MCF 10A (cell line): ENCODE measurements at regions not wholly inside any gene's neighbourhood (a gene's known extent, or its start where the extent isn't known, plus 50 kb on each side); places are given as distances from the start of the nearest gene placed in this dataset.

Experiments used
- BruUV-seq: library from RNA; stranded (reverse); fragments of 400-500 nt; replicated peaks from 2 replicates; lab custom pipeline; 2021; lab: Mats Ljungman, UMichigan
- CTCF ChIA-PET: fragments of 300-600 bp; sonication (Branson Sonifier 250); formaldehyde crosslinking; extraction: SDS; loops from one replicate; lab custom pipeline; 2021; ENCODE audit warnings: antibody characterized with exemption, inconsistent platforms; lab: Yijun Ruan, JAX
- POLR2A ChIA-PET: fragments of 300-600, 350-650 bp; sonication (Branson Sonifier 250); formaldehyde crosslinking; extraction: SDS; loops from one replicate; lab custom pipeline; 2020; ENCODE audit warnings: antibody characterized with exemption, inconsistent platforms; lab: Yijun Ruan, JAX
- DNase-seq: peaks from one replicate; pipeline ENCODE4 v3.0.0-alpha.2; 2018; ENCODE audit not compliant: unreplicated experiment
- H3K27ac Mint-ChIP-seq: one replicate; pipeline ENCODE4 v1.8.0; 2022; ENCODE audit warnings: mild to moderate bottlenecking, low read depth, mixed read lengths; ENCODE audit not compliant: unreplicated experiment
- H3K27me3 Mint-ChIP-seq: one replicate; pipeline ENCODE4 v1.8.0; 2022; ENCODE audit warnings: mixed read lengths; ENCODE audit not compliant: insufficient read depth, unreplicated experiment
- H3K36me3 Mint-ChIP-seq: one replicate; pipeline ENCODE4 v1.8.0; 2022; ENCODE audit warnings: mild to moderate bottlenecking, moderate library complexity, mixed read lengths; ENCODE audit not compliant: insufficient read depth, unreplicated experiment
- H3K4me1 Mint-ChIP-seq: one replicate; pipeline ENCODE4 v1.8.0; 2022; ENCODE audit warnings: mixed read lengths; ENCODE audit not compliant: insufficient read depth, unreplicated experiment
- H3K4me3 Mint-ChIP-seq: one replicate; pipeline ENCODE4 v1.8.0; 2022; ENCODE audit warnings: mild to moderate bottlenecking, moderate library complexity, mixed read lengths; ENCODE audit not compliant: unreplicated experiment
- H3K9me3 Mint-ChIP-seq: one replicate; pipeline ENCODE4 v1.8.0; 2022; ENCODE audit warnings: mixed read lengths; ENCODE audit not compliant: unreplicated experiment
- CTCF ChIP-seq: fragments of 200-600 bp; IDR thresholded peaks from one replicate; pipeline ENCODE4 v1.8.0; 2022; ENCODE audit warnings: antibody characterized with exemption, mild to moderate bottlenecking; ENCODE audit not compliant: unreplicated experiment
- intact Hi-C: fragments of 100-400 bp; cut with micrococcal nuclease; formaldehyde crosslinking; loops from 2 replicates; pipeline ENCODE4 v1.14.1; 2022

- no peak for TF ChIP-seq CTCF
- POLR2A ChIA-PET = no interaction called here
- peaks cover 58% of the 10 kb centered on the region for H3K9me3 Mint-ChIP-seq
These were observed 73.3 kb upstream of the SOX1 start for GRCh38 chr13:111993691-111994090.

GRCh38 chr13:111994578-111994977 lies 72.4 kb upstream of the SOX1 start:
- Mint-ChIP-seq H3K27me3 (no peaks in the 10 kb centered on the region), H3K4me1 (no peaks in the 10 kb centered on the region), H3K9me3 (peaks cover 58% of the 10 kb centered on the region), H3K36me3 (no peaks in the 10 kb centered on the region), H3K4me3 (no peak overlapping the region), H3K27ac (no peak overlapping the region)
- BruUV-seq = no TSS peak
- CTCF ChIA-PET = no interaction called here
- intact Hi-C loops = no loop called here
- POLR2A ChIA-PET = no interaction called here
- no peak for TF ChIP-seq CTCF
- DNase-seq = no peak

More at GRCh38 chr13:111993691-111994090, 73.3 kb upstream of the SOX1 start:
- no peaks in the 10 kb centered on the region for H3K27me3 Mint-ChIP-seq
- no peak for DNase-seq
- no TSS peak for BruUV-seq
- H3K4me1 Mint-ChIP-seq = no peaks in the 10 kb centered on the region
- H3K4me3 Mint-ChIP-seq = no peak overlapping the region
- H3K27ac Mint-ChIP-seq = no peak overlapping the region
- intact Hi-C loops = no loop called here
- H3K36me3 Mint-ChIP-seq = no peaks in the 10 kb centered on the region
- CTCF ChIA-PET = no interaction called here

GRCh38 chr13:111999352-111999751 lies 67.6 kb upstream of the SOX1 start:
- intact Hi-C loops = no loop called here
- Mint-ChIP-seq H3K27ac (no peak overlapping the region), H3K9me3 (peaks cover 28% of the 10 kb centered on the region), H3K4me3 (no peak overlapping the region), H3K4me1 (no peaks in the 10 kb centered on the region), H3K36me3 (no peaks in the 10 kb centered on the region), H3K27me3 (no peaks in the 10 kb centered on the region)
- ChIA-PET POLR2A (no interaction called here), CTCF (no interaction called here)
- TF ChIP-seq CTCF = no peak
- no TSS peak for BruUV-seq
- DNase-seq = no peak

- POLR2A ChIA-PET = no interaction called here
- H3K9me3 Mint-ChIP-seq = peaks cover 22% of the 10 kb centered on the region
- TF ChIP-seq CTCF = no peak
- H3K4me1 Mint-ChIP-seq = no peaks in the 10 kb centered on the region
- no peaks in the 10 kb centered on the region for H3K36me3 Mint-ChIP-seq
- H3K27me3 Mint-ChIP-seq = no peaks in the 10 kb centered on the region
- intact Hi-C loops = no loop called here
- H3K4me3 Mint-ChIP-seq = no peak overlapping the region
- CTCF ChIA-PET = interaction anchor here (0.6 kb wide), 1 partner anchor 479 kb away, joined by 3 read pairs; no protein-coding TSS in a partner anchor
- BruUV-seq = no TSS peak
- no peak overlapping the region for H3K27ac Mint-ChIP-seq
- no peak for DNase-seq
These were observed 66.1 kb upstream of the SOX1 start for GRCh38 chr13:112000888-112001287.
